Skeletal muscle tissue (tissue), 3 donors: ENCODE measurements at regions not wholly inside any gene's neighbourhood (a gene's known extent, or its start where the extent isn't known, plus 50 kb on each side); places are given as distances from the start of the nearest gene placed in this dataset.

ENCODE experiments used
- H3K27ac ChIP-seq: one replicate; pipeline ENCODE4 v1.7.0; 2013; ENCODE audit warnings: mild to moderate bottlenecking, low read depth, low read length, inconsistent platforms
- H3K27me3 ChIP-seq, 3 donors: one replicate each; pipeline ENCODE4 v1.7.0; 2013; ENCODE audit warnings: low read length in 3 of 3; ENCODE audit not compliant: control insufficient read depth in 3 of 3, insufficient read depth in 3 of 3
- H3K36me3 ChIP-seq, 3 donors: one replicate each; pipeline ENCODE4 v1.7.0; 2013; ENCODE audit warnings: low read length in 3 of 3; ENCODE audit not compliant: control insufficient read depth in 3 of 3, insufficient read depth in 3 of 3
- H3K4me1 ChIP-seq, 3 donors: one replicate each; pipeline ENCODE4 v1.7.0; 2013; ENCODE audit warnings: low read length in 3 of 3, mild to moderate bottlenecking in 3 of 3; ENCODE audit not compliant: control insufficient read depth in 3 of 3, insufficient read depth in 3 of 3
- H3K4me3 ChIP-seq, 3 donors: one replicate each; pipeline ENCODE4 v1.7.0; 2013; ENCODE audit warnings: low read length in 3 of 3
- H3K9ac ChIP-seq, 3 donors: one replicate each; pipeline ENCODE4 v1.7.0; 2013; ENCODE audit warnings: low read length in 3 of 3, mild to moderate bottlenecking in 3 of 3, moderate library complexity in 2 of 3, low read depth in 1 of 3
- H3K9me3 ChIP-seq, 3 donors: one replicate each; pipeline ENCODE4 v1.7.0; 2013; ENCODE audit warnings: low read length in 3 of 3; ENCODE audit not compliant: control insufficient read depth in 3 of 3
- donor health status: Osteomylitis.

GRCh38 chr5:118557251-118557661, 431.1 kb downstream of the DTWD2 start:
- Histone ChIP-seq H3K27me3 (no peaks in the 10 kb centered on the region), H3K4me3 (no peak overlapping the region), H3K9me3 (no peaks in the 10 kb centered on the region), H3K27ac (no peak overlapping the region), H3K36me3 (no peaks in the 10 kb centered on the region), H3K4me1 (no peaks in the 10 kb centered on the region), H3K9ac (no peak overlapping the region)

- Histone ChIP-seq H3K9ac (no peak overlapping the region), H3K27me3 (no peaks in the 10 kb centered on the region), H3K4me3 (no peak overlapping the region), H3K9me3 (no peaks in the 10 kb centered on the region), H3K27ac (no peak overlapping the region), H3K4me1 (no peaks in the 10 kb centered on the region), H3K36me3 (no peaks in the 10 kb centered on the region)
Observed at GRCh38 chr5:118556792-118557191, 431.6 kb downstream of the DTWD2 start.

DNA sequence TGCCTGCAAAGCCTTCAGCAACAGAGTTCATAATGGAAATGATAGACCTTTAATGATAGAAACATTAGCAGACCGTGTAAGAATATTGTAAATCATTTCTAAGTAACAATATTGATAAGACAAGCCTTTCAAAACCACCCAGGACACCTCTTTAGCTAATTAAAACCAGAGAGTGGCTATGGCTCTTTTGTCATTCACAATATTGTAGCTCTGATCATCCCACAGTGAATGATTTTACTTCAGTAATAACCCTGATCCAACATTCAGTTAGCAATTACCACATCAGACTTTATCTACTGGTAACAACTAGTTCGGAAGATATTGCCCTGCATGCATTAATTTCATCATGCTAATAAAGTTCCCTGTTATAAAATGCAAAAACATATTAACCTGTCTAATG, 432.6 kb downstream of the DTWD2 start:
- no peak overlapping the region for H3K4me3 ChIP-seq
- H3K4me1 ChIP-seq, result no peaks in the 10 kb centered on the region
- no peak overlapping the region for H3K27ac ChIP-seq
- H3K9me3 ChIP-seq, result no peaks in the 10 kb centered on the region
- no peaks in the 10 kb centered on the region for H3K36me3 ChIP-seq
- no peak overlapping the region for H3K9ac ChIP-seq
- no peaks in the 10 kb centered on the region for H3K27me3 ChIP-seq

- Histone ChIP-seq H3K4me1 (no peaks in the 10 kb centered on the region), H3K27ac (no peak overlapping the region)
Observed at GRCh38 chr5:118554981-118555380, 433.4 kb downstream of the DTWD2 start.

GRCh38 chr5:118554241-118554640, 434.1 kb downstream of the DTWD2 start:
- H3K4me1 ChIP-seq, result no peaks in the 10 kb centered on the region
- no peaks in the 10 kb centered on the region for H3K9me3 ChIP-seq
- no peaks in the 10 kb centered on the region for H3K36me3 ChIP-seq
- H3K27me3 ChIP-seq, result no peaks in the 10 kb centered on the region
- H3K9ac ChIP-seq, result no peak overlapping the region
- H3K27ac ChIP-seq, result no peak overlapping the region
- H3K4me3 ChIP-seq, result no peak overlapping the region

More at GRCh38 chr5:118554981-118555380, 433.4 kb downstream of the DTWD2 start:
- no peak overlapping the region for H3K9ac ChIP-seq
- no peaks in the 10 kb centered on the region for H3K9me3 ChIP-seq
- H3K4me3 ChIP-seq, result no peak overlapping the region
- no peaks in the 10 kb centered on the region for H3K27me3 ChIP-seq
- no peaks in the 10 kb centered on the region for H3K36me3 ChIP-seq

DNA sequence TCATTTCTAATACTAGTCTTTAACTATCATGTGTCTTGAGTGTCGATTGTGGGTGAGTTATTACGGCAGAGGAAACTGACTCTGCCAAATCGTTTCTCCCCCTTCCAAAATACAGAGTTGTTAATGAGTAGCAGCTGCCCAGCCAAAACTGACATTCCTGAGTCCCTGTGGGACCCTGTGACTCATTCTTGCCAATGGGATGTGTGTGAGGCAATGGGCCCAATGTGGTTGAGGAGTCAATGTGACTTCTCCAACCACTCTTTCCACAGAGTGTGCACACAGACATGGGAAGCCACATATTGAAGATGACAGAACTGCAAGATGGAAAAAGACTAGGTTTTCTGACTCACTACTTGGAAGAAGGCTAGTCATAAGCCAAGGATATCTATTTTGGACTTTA, 434.7 kb downstream of the DTWD2 start:
- Histone ChIP-seq H3K4me3 (no peak overlapping the region), H3K27ac (no peak overlapping the region), H3K27me3 (no peaks in the 10 kb centered on the region), H3K9me3 (no peaks in the 10 kb centered on the region), H3K36me3 (no peaks in the 10 kb centered on the region), H3K9ac (no peak overlapping the region), H3K4me1 (no peaks in the 10 kb centered on the region)

- Histone ChIP-seq H3K4me3 (no peak overlapping the region), H3K9me3 (no peaks in the 10 kb centered on the region), H3K36me3 (no peaks in the 10 kb centered on the region), H3K9ac (no peak overlapping the region), H3K4me1 (no peaks in the 10 kb centered on the region), H3K27ac (no peak overlapping the region), H3K27me3 (no peaks in the 10 kb centered on the region)
Observed at GRCh38 chr5:118552731-118553360, 435.5 kb downstream of the DTWD2 start.

- H3K9ac ChIP-seq, result no peak overlapping the region
- no peaks in the 10 kb centered on the region for H3K4me1 ChIP-seq
- no peak overlapping the region for H3K4me3 ChIP-seq
- H3K27me3 ChIP-seq, result no peaks in the 10 kb centered on the region
- H3K9me3 ChIP-seq, result no peaks in the 10 kb centered on the region
- no peaks in the 10 kb centered on the region for H3K36me3 ChIP-seq
- H3K27ac ChIP-seq, result no peak overlapping the region
Observed at GRCh38 chr5:118552146-118552545, 436.2 kb downstream of the DTWD2 start.

- no peaks in the 10 kb centered on the region for H3K9me3 ChIP-seq
- no peaks in the 10 kb centered on the region for H3K36me3 ChIP-seq
- H3K4me3 ChIP-seq, result no peak overlapping the region
- H3K9ac ChIP-seq, result no peak overlapping the region
- no peak overlapping the region for H3K27ac ChIP-seq
- H3K4me1 ChIP-seq, result no peaks in the 10 kb centered on the region
- H3K27me3 ChIP-seq, result no peaks in the 10 kb centered on the region
Observed at GRCh38 chr5:118551716-118552115, 436.6 kb downstream of the DTWD2 start.

- H3K4me3 ChIP-seq, result no peak overlapping the region
- no peaks in the 10 kb centered on the region for H3K4me1 ChIP-seq
- H3K9me3 ChIP-seq, result no peaks in the 10 kb centered on the region
- no peaks in the 10 kb centered on the region for H3K27me3 ChIP-seq
- no peak overlapping the region for H3K27ac ChIP-seq
- H3K36me3 ChIP-seq, result no peaks in the 10 kb centered on the region
- no peak overlapping the region for H3K9ac ChIP-seq
Observed at GRCh38 chr5:118551031-118551430, 437.3 kb downstream of the DTWD2 start.
